HAP-1 (cell line): ENCODE measurements at regions not wholly inside any gene's neighbourhood (a gene's known extent, or its start where the extent isn't known, plus 50 kb on each side); places are given as distances from the start of the nearest gene placed in this dataset.

Experiments used
- DNase-seq, 2 experiments: peaks; one replicate each; pipeline ENCODE4 v3.0.0-alpha.2; 2016 to 2020; ENCODE audit warnings: low spot score in 2 of 2
- H3K27me3 ChIP-seq: fragments of 250-450 bp; sonication (Bioruptor Pico); 2 replicates; pipeline ENCODE4 v1.5.1; 2020; ENCODE audit warnings: low read depth, mild to moderate bottlenecking, moderate library complexity
- H3K36me3 ChIP-seq: fragments of 250-450 bp; sonication (Bioruptor Pico); replicated peaks from 2 replicates; pipeline ENCODE4 v1.5.1; 2020; ENCODE audit warnings: mild to moderate bottlenecking
- H3K4me1 ChIP-seq: fragments of 250-450 bp; sonication (Bioruptor Pico); 2 replicates; pipeline ENCODE4 v1.5.1; 2020; ENCODE audit warnings: mild to moderate bottlenecking
- H3K4me3 ChIP-seq: fragments of 250-450 bp; sonication (Bioruptor Pico); 2 replicates; pipeline ENCODE4 v1.5.1; 2020; ENCODE audit warnings: mild to moderate bottlenecking, moderate library complexity
- H3K9me3 ChIP-seq: fragments of 250-450 bp; sonication (Bioruptor Pico); 2 replicates; pipeline ENCODE4 v1.5.1; 2020; ENCODE audit warnings: mild to moderate bottlenecking, moderate library complexity
- in situ Hi-C: fragments of 300-500 bp; cut with MboI; formaldehyde crosslinking; loops from 3 replicates; pipeline ENCODE4 v1.14.3; 2020; ENCODE audit warnings: low sequenced_read_pairs, inconsistent platforms, mixed read lengths

GRCh38 chr4:54898656-54899340 lies 226.6 kb downstream of the KDR start:
- Histone ChIP-seq H3K27me3 (no peaks in the 10 kb centered on the region), H3K4me1 (no peaks in the 10 kb centered on the region), H3K36me3 (no peaks in the 10 kb centered on the region), H3K9me3 (no peaks in the 10 kb centered on the region), H3K4me3 (no peak overlapping the region)
- DNase-seq = no peak
- in situ Hi-C loops = no loop called here

- no peaks in the 10 kb centered on the region for H3K27me3 ChIP-seq
- in situ Hi-C loops = no loop called here
- H3K9me3 ChIP-seq = no peaks in the 10 kb centered on the region
- no peaks in the 10 kb centered on the region for H3K4me1 ChIP-seq
- H3K4me3 ChIP-seq = no peak overlapping the region
- no peaks in the 10 kb centered on the region for H3K36me3 ChIP-seq
- DNase-seq = no peak
These were observed 227.3 kb downstream of the KDR start for GRCh38 chr4:54898056-54898562.

DNA sequence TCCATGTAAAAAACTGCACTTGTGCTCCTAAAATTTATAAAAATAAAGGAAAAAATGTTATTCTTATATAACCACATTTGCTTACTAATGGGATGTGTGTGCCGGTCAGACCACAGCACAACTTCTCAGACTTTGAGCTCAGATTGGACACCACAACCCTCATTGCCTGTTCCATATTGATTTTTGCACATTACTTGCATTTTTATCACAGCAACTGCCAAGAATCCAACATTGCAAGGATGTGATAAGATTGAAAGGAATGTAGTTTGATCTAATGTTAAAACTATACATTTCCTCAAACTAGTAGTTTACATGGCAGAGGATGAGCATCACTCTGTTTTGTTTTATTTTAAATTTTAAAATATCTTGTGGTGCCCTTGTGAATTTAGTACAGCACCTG lies 227.8 kb downstream of the KDR start:
- no peaks in the 10 kb centered on the region for H3K27me3 ChIP-seq
- H3K4me3 ChIP-seq = no peak overlapping the region
- in situ Hi-C loops = no loop called here
- H3K4me1 ChIP-seq = no peaks in the 10 kb centered on the region
- no peaks in the 10 kb centered on the region for H3K9me3 ChIP-seq
- no peak for DNase-seq
- no peaks in the 10 kb centered on the region for H3K36me3 ChIP-seq

- no peak for DNase-seq
- H3K4me1 ChIP-seq = no peaks in the 10 kb centered on the region; the same call in 1 of the 2 replicates
- H3K4me3 ChIP-seq = no peak overlapping the region
- no peaks in the 10 kb centered on the region for H3K9me3 ChIP-seq
- 0 out of 2 replicates have a peak, but pooled peaks cover 5% of the 10 kb centered on the region for H3K27me3 ChIP-seq
- in situ Hi-C loops = no loop called here
- no peaks in the 10 kb centered on the region for H3K36me3 ChIP-seq
These were observed 224.9 kb downstream of the KIT start for GRCh38 chr4:54882616-54883015.

- Histone ChIP-seq H3K9me3 (no peaks in the 10 kb centered on the region), H3K36me3 (no peaks in the 10 kb centered on the region), H3K4me1 (no peaks in the 10 kb centered on the region), H3K27me3 (0 out of 2 replicates have a peak, but pooled peaks cover 2% of the 10 kb centered on the region), H3K4me3 (no peak overlapping the region)
- DNase-seq = no peak
- in situ Hi-C loops = no loop called here
These were observed 221.8 kb downstream of the KIT start for GRCh38 chr4:54879576-54879975.

GRCh38 chr4:54877006-54877405 lies 219.2 kb downstream of the KIT start:
- DNase-seq = no peak
- Histone ChIP-seq H3K27me3 (0 out of 2 replicates have a peak, but pooled peaks cover 2% of the 10 kb centered on the region), H3K4me3 (no peak overlapping the region), H3K9me3 (no peaks in the 10 kb centered on the region), H3K4me1 (no peaks in the 10 kb centered on the region), H3K36me3 (no peaks in the 10 kb centered on the region)
- in situ Hi-C loops = no loop called here

- Histone ChIP-seq H3K27me3 (no peaks in the 10 kb centered on the region), H3K36me3 (no peaks in the 10 kb centered on the region), H3K9me3 (no peaks in the 10 kb centered on the region), H3K4me3 (no peak overlapping the region), H3K4me1 (no peaks in the 10 kb centered on the region)
- in situ Hi-C loops = no loop called here
- no peak for DNase-seq
These were observed 214.5 kb downstream of the KIT start for GRCh38 chr4:54872261-54872660.

- peaks cover 6% of the 10 kb centered on the region; the same call in 1 of the 2 replicates for H3K27me3 ChIP-seq
- H3K9me3 ChIP-seq = no peaks in the 10 kb centered on the region
- in situ Hi-C loops = no loop called here
- H3K36me3 ChIP-seq = no peaks in the 10 kb centered on the region
- DNase-seq = no peak
- H3K4me3 ChIP-seq = no peak overlapping the region
- H3K4me1 ChIP-seq = no peaks in the 10 kb centered on the region
These were observed 206.0 kb downstream of the KIT start for GRCh38 chr4:54863571-54864255.

- Histone ChIP-seq H3K9me3 (no peaks in the 10 kb centered on the region), H3K27me3 (peaks cover 6% of the 10 kb centered on the region; the same call in 1 of the 2 replicates), H3K4me1 (no peaks in the 10 kb centered on the region), H3K36me3 (no peaks in the 10 kb centered on the region), H3K4me3 (no peak overlapping the region)
- in situ Hi-C loops = no loop called here
- no peak for DNase-seq
These were observed 203.4 kb downstream of the KIT start for GRCh38 chr4:54861201-54861600.

- no peaks in the 10 kb centered on the region for H3K36me3 ChIP-seq
- H3K4me3 ChIP-seq = no peak overlapping the region
- no peak for DNase-seq
- in situ Hi-C loops = no loop called here
- H3K27me3 ChIP-seq = no peaks in the 10 kb centered on the region; the same call in 1 of the 2 replicates
- H3K9me3 ChIP-seq = no peaks in the 10 kb centered on the region
- no peaks in the 10 kb centered on the region for H3K4me1 ChIP-seq
These were observed 197.6 kb downstream of the KIT start for GRCh38 chr4:54855191-54855854.

GRCh38 chr4:54852602-54853001 lies 194.8 kb downstream of the KIT start:
- Histone ChIP-seq H3K36me3 (no peaks in the 10 kb centered on the region), H3K27me3 (no peaks in the 10 kb centered on the region), H3K4me3 (no peak overlapping the region), H3K4me1 (no peaks in the 10 kb centered on the region), H3K9me3 (no peaks in the 10 kb centered on the region)
- in situ Hi-C loops = no loop called here
- DNase-seq = no peak

GRCh38 chr4:54852054-54852453 lies 194.3 kb downstream of the KIT start:
- no peak overlapping the region for H3K4me3 ChIP-seq
- H3K4me1 ChIP-seq = no peaks in the 10 kb centered on the region
- no peaks in the 10 kb centered on the region for H3K36me3 ChIP-seq
- no peaks in the 10 kb centered on the region for H3K9me3 ChIP-seq
- H3K27me3 ChIP-seq = no peaks in the 10 kb centered on the region
- in situ Hi-C loops = no loop called here
- DNase-seq = no peak

DNA sequence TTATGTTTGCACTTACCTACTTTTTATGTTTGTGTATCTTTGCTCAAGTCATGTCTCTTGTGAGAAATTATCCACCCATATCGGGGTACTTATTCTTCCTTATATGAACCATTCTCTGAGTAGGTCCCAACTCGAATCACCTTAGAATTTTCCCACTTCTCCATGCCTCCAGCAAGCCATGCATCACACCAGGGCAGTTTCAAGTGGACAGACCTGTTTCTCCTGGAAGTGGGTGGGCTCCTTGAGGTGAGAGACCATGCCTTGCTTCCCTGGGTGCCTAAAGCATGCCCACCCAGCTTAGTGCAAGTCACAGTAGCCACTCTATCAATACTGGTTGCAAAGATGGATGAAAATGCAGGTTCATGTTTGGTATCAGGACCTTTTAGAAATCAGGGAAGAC lies 187.2 kb downstream of the KIT start:
- Histone ChIP-seq H3K27me3 (no peaks in the 10 kb centered on the region), H3K4me1 (no peaks in the 10 kb centered on the region), H3K36me3 (no peaks in the 10 kb centered on the region), H3K9me3 (no peaks in the 10 kb centered on the region), H3K4me3 (no peak overlapping the region)
- DNase-seq = no peak
- in situ Hi-C loops = no loop called here

GRCh38 chr4:54843946-54844345 lies 186.2 kb downstream of the KIT start:
- Histone ChIP-seq H3K27me3 (no peaks in the 10 kb centered on the region), H3K4me1 (no peaks in the 10 kb centered on the region), H3K9me3 (no peaks in the 10 kb centered on the region), H3K36me3 (no peaks in the 10 kb centered on the region), H3K4me3 (no peak overlapping the region)
- in situ Hi-C loops = no loop called here
- DNase-seq = no peak
